Activated naive CD4-positive, alpha-beta T cell treated with anti-CD3 and anti-CD28 coated beads, Interleukin-2, amount 50 U/mL, for 72 hours (primary cell): ENCODE measurements at regions not wholly inside any gene's neighbourhood (a gene's known extent, or its start where the extent isn't known, plus 50 kb on each side); places are given as distances from the start of the nearest gene placed in this dataset.

Experiments used
- ATAC-seq, 2 donors: fragments of 150-1000 bp; cut with Tn5 transposase; 2 replicates each; pipeline ENCODE4 v1.10.0; 2021; ENCODE audit warnings: mild to moderate bottlenecking in 2 of 2, moderate library complexity in 2 of 2
- DNase-seq, 2 donors: peaks; one replicate each; pipeline ENCODE4 v3.0.0; 2021 to 2022; ENCODE audit warnings: low spot score in 2 of 2
- H3K27ac Mint-ChIP-seq, 2 donors: one replicate each; pipeline ENCODE4 v1.8.0; 2022; ENCODE audit warnings: mild to moderate bottlenecking in 2 of 2, mixed read lengths in 2 of 2
- H3K36me3 Mint-ChIP-seq, 2 donors: one replicate each; pipeline ENCODE4 v1.8.0; 2022; ENCODE audit warnings: mixed read lengths in 2 of 2
- H3K9me3 Mint-ChIP-seq, 2 donors: one replicate each; pipeline ENCODE4 v1.8.0; 2022; ENCODE audit warnings: mixed read lengths in 2 of 2

- DNase-seq (no peak), ATAC-seq (no peak)
- H3K27ac Mint-ChIP-seq, result no peak overlapping the region
- H3K36me3 Mint-ChIP-seq, result no peaks in the 10 kb centered on the region
- H3K9me3 Mint-ChIP-seq, result peaks cover 0 to 11% of the 10 kb centered on the region in 2 donors
These were observed 393.1 kb downstream of the BRINP1 start for GRCh38 chr9:118976160-118976559.

GRCh38 chr9:118984607-118985006 is 384.6 kb downstream of the BRINP1 start:
- ATAC-seq, result no peak
- DNase-seq, result no peak
- peaks cover 6 to 11% of the 10 kb centered on the region in 2 donors for H3K9me3 Mint-ChIP-seq
- H3K27ac Mint-ChIP-seq, result no peak overlapping the region
- no peaks in the 10 kb centered on the region for H3K36me3 Mint-ChIP-seq

GRCh38 chr9:118985851-118986250 is 383.4 kb downstream of the BRINP1 start:
- H3K36me3 Mint-ChIP-seq, result no peaks in the 10 kb centered on the region
- no peak for DNase-seq
- no peak for ATAC-seq
- peaks cover 12 to 13% of the 10 kb centered on the region in 2 donors for H3K9me3 Mint-ChIP-seq
- H3K27ac Mint-ChIP-seq, result no peak overlapping the region

- ATAC-seq (no peak), DNase-seq (no peak)
- peaks cover 13 to 15% of the 10 kb centered on the region in 2 donors for H3K9me3 Mint-ChIP-seq
- H3K36me3 Mint-ChIP-seq, result no peaks in the 10 kb centered on the region
- no peak overlapping the region for H3K27ac Mint-ChIP-seq
These were observed 382.1 kb downstream of the BRINP1 start for GRCh38 chr9:118987167-118987566.

GRCh38 chr9:118990949-118991348 is 378.3 kb downstream of the BRINP1 start:
- Mint-ChIP-seq H3K36me3 (no peaks in the 10 kb centered on the region), H3K27ac (no peak overlapping the region), H3K9me3 (peaks cover 13 to 15% of the 10 kb centered on the region in 2 donors)
- DNase-seq, result no peak
- ATAC-seq, result no peak

- H3K9me3 Mint-ChIP-seq, result peaks cover 13 to 15% of the 10 kb centered on the region in 2 donors
These were observed 377.6 kb downstream of the BRINP1 start for GRCh38 chr9:118991366-118992285.

GRCh38 chr9:118992813-118993794 is 376.1 kb downstream of the BRINP1 start:
- peaks cover 15 to 18% of the 10 kb centered on the region in 2 donors for H3K9me3 Mint-ChIP-seq
- H3K36me3 Mint-ChIP-seq, result no peaks in the 10 kb centered on the region
- ATAC-seq, result no peak

More at GRCh38 chr9:118991366-118992285, 377.6 kb downstream of the BRINP1 start:
- DNase-seq (no peak), ATAC-seq (no peak)
- no peaks in the 10 kb centered on the region for H3K36me3 Mint-ChIP-seq
- no peak overlapping the region for H3K27ac Mint-ChIP-seq

GRCh38 chr9:118993965-118994364 is 375.3 kb downstream of the BRINP1 start:
- Mint-ChIP-seq H3K9me3 (peaks cover 15 to 16% of the 10 kb centered on the region in 2 donors), H3K36me3 (no peaks in the 10 kb centered on the region), H3K27ac (no peak overlapping the region)
- DNase-seq (no peak), ATAC-seq (no peak)

More at GRCh38 chr9:118992813-118993794, 376.1 kb downstream of the BRINP1 start:
- H3K27ac Mint-ChIP-seq, result no peak overlapping the region
- no peak for DNase-seq

- no peak for ATAC-seq
These were observed 366.7 kb downstream of the BRINP1 start for GRCh38 chr9:119002491-119002890.

GRCh38 chr9:119003201-119003611 is 366.0 kb downstream of the BRINP1 start:
- DNase-seq (no peak), ATAC-seq (no peak)
- H3K27ac Mint-ChIP-seq, result no peak overlapping the region
- H3K9me3 Mint-ChIP-seq, result peaks cover 6 to 14% of the 10 kb centered on the region in 2 donors
- no peaks in the 10 kb centered on the region for H3K36me3 Mint-ChIP-seq

More at GRCh38 chr9:119002491-119002890, 366.7 kb downstream of the BRINP1 start:
- Mint-ChIP-seq H3K27ac (no peak overlapping the region), H3K36me3 (no peaks in the 10 kb centered on the region), H3K9me3 (peaks cover 0 to 7% of the 10 kb centered on the region in 2 donors)
- DNase-seq, result no peak

- no peak for ATAC-seq
- no peak for DNase-seq
- H3K36me3 Mint-ChIP-seq, result no peaks in the 10 kb centered on the region
- no peak overlapping the region for H3K27ac Mint-ChIP-seq
- peaks cover 14 to 15% of the 10 kb centered on the region in 2 donors for H3K9me3 Mint-ChIP-seq
These were observed 365.2 kb downstream of the BRINP1 start for GRCh38 chr9:119003882-119004617.

- H3K27ac Mint-ChIP-seq, result no peak overlapping the region
- H3K9me3 Mint-ChIP-seq, result peaks cover 18% of the 10 kb centered on the region in 2 donors
- DNase-seq, result no peak
- ATAC-seq, result no peak
- no peaks in the 10 kb centered on the region for H3K36me3 Mint-ChIP-seq
These were observed 364.6 kb downstream of the BRINP1 start for GRCh38 chr9:119004618-119004990.

GRCh38 chr9:119005162-119005561 is 364.1 kb downstream of the BRINP1 start:
- Mint-ChIP-seq H3K36me3 (no peaks in the 10 kb centered on the region), H3K9me3 (peaks cover 18% of the 10 kb centered on the region in 2 donors), H3K27ac (no peak overlapping the region)
- DNase-seq (no peak), ATAC-seq (no peak)

- ATAC-seq (no peak), DNase-seq (no peak)
- Mint-ChIP-seq H3K36me3 (no peaks in the 10 kb centered on the region), H3K9me3 (peaks cover 18% of the 10 kb centered on the region in 2 donors), H3K27ac (no peak overlapping the region)
These were observed 360.0 kb downstream of the BRINP1 start for GRCh38 chr9:119009249-119009648.

- H3K27ac Mint-ChIP-seq, result no peak overlapping the region
- H3K9me3 Mint-ChIP-seq, result no peaks in the 10 kb centered on the region
- ATAC-seq (no peak), DNase-seq (no peak)
- no peaks in the 10 kb centered on the region for H3K36me3 Mint-ChIP-seq
These were observed 349.0 kb downstream of the BRINP1 start for GRCh38 chr9:119020284-119020683.

GRCh38 chr9:119020730-119021333 is 348.4 kb downstream of the BRINP1 start:
- H3K9me3 Mint-ChIP-seq, result no peaks in the 10 kb centered on the region
- H3K36me3 Mint-ChIP-seq, result no peaks in the 10 kb centered on the region
- DNase-seq (no peak), ATAC-seq (no peak)
- no peak overlapping the region for H3K27ac Mint-ChIP-seq
